ENCODE measurements at regions not wholly inside any gene's neighbourhood (a gene's known extent, or its start where the extent isn't known, plus 50 kb on each side); places are given as distances from the start of the nearest gene placed in this dataset.

GRCh38 chr12:3364226-3364625 is 126.8 kb upstream of the PRMT8 start:
- Histone ChIP-seq H3K9me1 (replicated peaks; ENCODE audit: control insufficient read depth, extremely low read depth, insufficient read depth, low read length) (no peaks in the 10 kb centered on the region), H3K4me2 (ENCODE audit: insufficient read depth, low read length) (no peak overlapping the region), H3K27me3 (ENCODE audit: control insufficient read depth in 2 of 2, insufficient read depth in 2 of 2, low read length in 2 of 2) (peaks cover 24 to 32% of the 10 kb centered on the region in 2 experiments), H4K20me1 (replicated peaks; ENCODE audit: control insufficient read depth, extremely low read depth, insufficient read depth, low read length) (no peaks in the 10 kb centered on the region), H3K4me1 (ENCODE audit: control insufficient read depth, extremely low read depth, insufficient read depth, low read length) (no peaks in the 10 kb centered on the region), H2AFZ (ENCODE audit: low read depth, low read length) (no peak overlapping the region), H3K36me3 (ENCODE audit: control insufficient read depth in 2 of 2, extremely low read depth in 1 of 2, insufficient read depth in 2 of 2, low read length in 2 of 2) (no peaks in the 10 kb centered on the region), H3K27ac (ENCODE audit: insufficient read depth, low read depth, low read length) (no peak overlapping the region), H3K79me2 (ENCODE audit: control insufficient read depth, insufficient read depth, low read length) (no peaks in the 10 kb centered on the region), H3K4me3 (replicated peaks in 1 of 3; ENCODE audit: insufficient read depth in 1 of 3, low read depth in 1 of 3, low read length in 3 of 3) (no peak overlapping the region), H3K9ac (replicated peaks; ENCODE audit: extremely low read depth, insufficient read depth, low read length) (no peak overlapping the region), H3K9me3 (replicated peaks; ENCODE audit: control insufficient read depth, insufficient read depth, low read length) (no peaks in the 10 kb centered on the region)
- no TSS peak for BruUV-seq (replicated peaks)
- no peak for FAIRE-seq
- CTCF ChIA-PET, result interaction anchor here (0.9 kb wide), 1 partner anchor 22 kb away, joined by 3 read pairs; no protein-coding TSS in a partner anchor
- POLR2A ChIA-PET, result no interaction called here
- dilution Hi-C loops (cut with MboI; ENCODE audit: extremely low pct_ligation_motif_present, low sequenced_read_pairs), result no loop called here
- intact Hi-C loops (cut with micrococcal nuclease), result no loop called here
- TF ChIP-seq JUN (IDR thresholded peaks at IDR 0.05; ENCODE audit: borderline replicate concordance, insufficient read depth, insufficient read length, low read depth) (no peak), GATA2 (IDR thresholded peaks at IDR 0.05; ENCODE audit: insufficient read depth, insufficient read length, low read depth, low read length) (no peak), MAX (IDR thresholded peaks at IDR 0.05; ENCODE audit: insufficient read depth, insufficient read length) (no peak), CTCF (IDR thresholded peaks at IDR 0.05; ENCODE audit: extremely low read depth in 1 of 2, insufficient read depth in 1 of 2, low read depth in 1 of 2, low read length in 2 of 2) (no peak), EZH2 (IDR thresholded peaks at IDR 0.05; ENCODE audit: borderline replicate concordance, low read depth, low read length, severe bottlenecking) (no peak), POLR2AphosphoS5 (IDR thresholded peaks at IDR 0.05; ENCODE audit: insufficient read depth, low read depth, low read length) (no peak)
- DNase-seq (ENCODE audit: low read depth, low spot score), result no peak
